NCI-H748 treated with DMSO at 0.1 percent for 48 hours (cell line): ENCODE measurements at regions not wholly inside any gene's neighbourhood (a gene's known extent, or its start where the extent isn't known, plus 50 kb on each side); places are given as distances from the start of the nearest gene placed in this dataset.
"Not testable (repeated sequence)": the region's sequence is repeated elsewhere in the genome, so short reads cannot be mapped to it uniquely, and the experiment has no call there.

ENCODE experiments used
- DNase-seq: peaks from one replicate; lab custom pipeline; 2025; lab: John Stamatoyannopoulos, UW

DNA sequence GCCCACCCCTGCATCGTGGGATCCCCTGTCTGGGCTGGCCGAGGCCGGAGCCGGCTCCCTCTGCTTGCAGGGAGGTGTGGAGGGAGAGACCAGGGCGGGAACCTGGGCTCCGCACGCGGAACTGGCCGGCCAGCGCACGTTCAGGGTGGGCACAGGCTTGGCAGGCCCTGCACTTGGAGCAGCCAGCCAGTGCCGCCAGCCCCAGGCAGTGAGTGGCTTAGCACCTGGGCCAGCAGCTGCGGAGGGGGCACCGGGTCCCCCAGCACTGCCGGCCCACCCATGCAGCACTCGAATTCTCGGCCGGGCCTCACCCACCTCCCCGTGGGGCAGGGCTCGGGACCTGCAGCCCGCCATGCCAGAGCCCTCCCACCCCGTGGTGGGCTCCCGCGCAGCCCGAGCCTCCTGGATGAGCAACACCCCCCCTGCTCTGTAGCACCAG, 422.6 kb downstream of the AMY1C start:
- DNase-seq: no peak

DNA sequence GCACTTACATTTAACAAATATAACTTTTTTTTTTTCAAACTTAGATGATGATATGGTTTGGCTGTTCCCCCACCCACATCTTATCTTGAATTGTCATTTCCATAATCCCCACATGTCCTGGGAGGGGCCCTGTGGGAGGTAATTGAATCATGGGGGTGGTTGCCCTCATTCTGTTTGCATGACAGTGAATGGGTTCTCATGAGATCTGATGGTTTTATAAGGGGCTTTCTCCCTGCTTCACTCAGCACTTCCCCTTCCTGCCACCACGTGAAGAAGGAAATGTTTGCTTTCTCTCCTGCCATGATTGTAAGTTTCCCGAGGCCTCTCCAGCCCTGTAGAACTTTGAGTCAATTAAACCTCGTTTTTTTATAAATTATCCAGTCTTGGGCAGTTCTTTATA, 432.6 kb downstream of the AMY1C start:
- DNase-seq: no peak

DNA sequence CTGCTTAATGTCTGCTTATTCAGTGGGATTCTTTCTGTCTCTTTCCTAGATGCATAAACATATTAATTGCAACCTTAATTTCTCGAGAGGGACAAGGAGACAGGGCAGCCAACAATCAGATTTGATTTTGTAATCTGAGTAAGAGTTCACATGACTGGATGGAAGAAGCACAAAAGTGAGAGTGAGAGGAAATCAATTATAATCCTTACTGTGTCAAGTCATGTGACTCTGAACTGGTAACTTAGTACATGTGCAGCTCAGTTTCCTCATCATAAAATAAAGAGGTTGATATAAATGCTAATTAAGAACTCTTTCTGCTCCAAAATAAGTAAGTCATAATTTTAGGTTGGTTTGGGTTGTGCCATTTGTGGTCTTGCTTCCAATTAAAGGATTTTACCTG, 439.5 kb downstream of the AMY1C start:
- no peak for DNase-seq

DNA sequence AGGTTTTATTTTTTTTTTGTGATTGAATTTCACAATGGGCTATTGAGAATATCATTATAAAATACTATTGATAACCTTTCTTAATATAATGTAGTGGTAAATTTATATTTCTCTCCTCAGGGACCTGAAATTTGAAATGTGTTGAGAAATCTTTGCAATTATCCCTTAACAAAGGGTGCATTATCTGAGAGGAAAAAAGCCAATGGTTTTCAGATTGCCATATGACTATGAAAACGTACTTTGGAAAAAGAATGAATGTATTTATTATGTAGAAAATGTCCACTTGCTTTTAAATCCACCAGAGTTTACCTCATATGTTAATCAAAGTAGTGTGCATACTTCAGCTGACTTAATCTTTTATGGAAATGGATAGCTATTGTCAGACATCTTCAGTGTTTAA, 441.1 kb downstream of the AMY1C start:
- DNase-seq: no peak

DNA sequence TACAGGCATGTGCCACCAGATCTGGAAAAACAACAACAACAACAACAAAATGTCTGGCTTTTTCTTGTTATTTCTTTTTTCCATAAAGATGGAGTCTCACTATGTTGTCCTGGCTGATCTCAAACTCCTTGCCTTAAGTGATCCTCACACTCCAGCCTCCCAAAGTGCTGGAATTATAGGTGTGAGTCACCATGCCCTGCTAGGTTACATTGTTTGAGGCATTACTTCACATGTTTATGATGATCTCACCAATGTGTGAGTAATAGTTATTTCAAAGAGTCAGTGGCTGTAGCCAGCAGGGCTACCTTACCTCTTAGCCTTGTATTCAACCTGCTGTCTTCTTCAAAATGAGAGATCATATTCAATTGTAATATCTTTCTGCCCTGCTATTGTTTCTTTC, 445.7 kb downstream of the AMY1C start:
- no peak for DNase-seq

DNA sequence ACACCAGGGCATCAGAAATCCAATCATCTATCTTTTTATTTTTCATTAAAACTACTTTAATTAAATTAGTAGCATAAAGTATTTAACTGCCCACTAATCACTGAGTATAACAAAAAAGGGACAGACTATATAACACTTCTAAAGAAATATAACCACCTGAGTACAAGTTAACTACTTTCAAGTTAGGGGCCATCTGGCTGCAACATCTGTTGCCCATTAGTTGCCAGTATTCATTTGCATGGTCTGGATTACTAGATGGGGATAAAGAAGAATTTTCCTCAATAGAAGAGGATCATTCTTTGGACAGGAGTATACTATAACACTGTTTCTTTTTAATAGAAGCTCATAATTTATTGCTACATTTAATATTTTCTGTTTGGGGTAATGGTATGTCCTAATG, 446.4 kb downstream of the AMY1C start:
- DNase-seq: no peak

DNA sequence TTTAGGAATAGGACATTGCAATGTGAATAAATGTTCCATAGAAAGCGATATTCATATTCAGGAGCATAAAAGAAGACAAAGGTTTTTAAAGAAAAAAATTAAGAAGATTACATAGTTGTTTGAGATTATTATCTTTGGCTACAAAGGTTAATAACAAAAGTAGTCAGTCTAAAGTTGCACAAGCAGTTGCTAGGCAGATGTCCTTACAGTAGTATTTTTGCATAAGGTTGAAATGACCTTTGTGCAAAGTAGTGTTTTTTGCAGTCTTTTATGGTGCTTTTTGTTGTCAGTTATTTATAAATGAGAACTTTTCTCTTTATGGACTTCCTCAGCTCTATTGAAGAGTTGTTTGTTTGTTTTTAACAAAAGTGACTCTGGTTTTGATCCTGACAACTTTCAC, 447.8 kb downstream of the AMY1C start:
- no peak for DNase-seq

DNA sequence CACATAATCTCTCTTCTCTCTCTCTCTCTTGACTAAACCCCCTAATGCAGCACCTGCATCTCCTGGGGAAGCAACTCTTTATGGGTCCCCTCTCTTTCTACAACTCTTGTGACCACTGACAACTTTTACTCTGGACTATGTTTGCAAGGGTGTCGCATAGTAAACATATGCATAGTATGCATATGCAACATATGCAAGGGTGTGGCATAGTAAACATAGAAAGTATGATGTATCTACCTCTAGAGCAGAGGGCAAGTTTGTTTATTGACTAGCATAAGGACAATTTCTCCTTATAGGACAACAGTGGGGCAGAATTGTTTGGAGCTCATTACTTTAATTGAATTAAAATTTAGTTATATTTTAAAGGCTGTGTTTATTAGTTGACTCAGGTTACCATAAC, 462.5 kb downstream of the AMY1C start:
- no peak for DNase-seq

DNA sequence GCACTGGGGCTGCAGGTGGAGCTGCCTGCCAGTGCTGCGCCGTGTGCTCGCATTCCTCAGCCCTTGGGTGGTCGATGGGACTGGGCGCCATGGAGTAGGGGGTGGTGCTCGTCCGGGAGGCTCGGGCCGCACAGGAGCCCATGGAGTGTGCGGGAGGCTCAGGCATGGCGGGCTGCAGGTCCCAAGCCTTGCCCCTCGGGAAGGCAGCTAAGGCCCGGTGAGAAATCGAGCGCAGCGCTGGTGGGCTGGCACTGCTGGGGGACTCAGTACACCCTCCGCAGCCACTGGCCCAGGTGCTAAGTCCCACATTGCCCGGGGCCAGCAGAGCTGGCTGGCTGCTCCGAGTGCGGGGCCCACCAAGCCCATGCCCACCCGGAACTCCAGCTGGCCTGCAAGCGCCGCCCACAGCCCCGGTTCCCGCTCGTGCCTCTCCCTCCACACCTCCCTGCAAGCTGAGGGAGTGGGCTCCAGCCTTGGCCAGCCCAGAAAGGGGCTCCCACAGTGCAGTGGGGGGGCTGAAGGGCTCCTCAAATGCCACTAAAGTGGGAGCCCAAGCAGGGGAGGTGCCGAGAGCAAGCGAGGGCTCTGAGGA, 467.8 kb downstream of the AMY1C start:
- DNase-seq: not testable (repeated sequence)

DNA sequence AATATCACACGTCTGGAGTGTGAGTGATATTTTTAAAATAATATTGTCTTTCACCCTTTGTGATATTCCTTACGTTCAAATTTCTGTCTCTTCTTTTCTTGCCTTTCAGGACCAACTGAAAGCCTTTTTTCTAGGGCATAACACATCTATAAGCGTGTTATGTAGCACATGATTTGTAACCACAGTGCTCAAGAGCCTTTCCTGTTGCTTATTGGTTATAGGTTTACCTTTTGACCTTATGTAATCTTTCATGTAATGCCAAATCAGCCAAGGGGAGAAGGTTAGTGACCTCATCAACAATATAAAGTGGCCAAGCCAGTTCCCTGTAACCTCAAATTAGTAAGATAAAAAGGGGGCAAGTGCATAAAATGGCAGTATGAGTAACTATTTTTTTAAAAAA, 480.2 kb downstream of the AMY1C start:
- DNase-seq: no peak

DNA sequence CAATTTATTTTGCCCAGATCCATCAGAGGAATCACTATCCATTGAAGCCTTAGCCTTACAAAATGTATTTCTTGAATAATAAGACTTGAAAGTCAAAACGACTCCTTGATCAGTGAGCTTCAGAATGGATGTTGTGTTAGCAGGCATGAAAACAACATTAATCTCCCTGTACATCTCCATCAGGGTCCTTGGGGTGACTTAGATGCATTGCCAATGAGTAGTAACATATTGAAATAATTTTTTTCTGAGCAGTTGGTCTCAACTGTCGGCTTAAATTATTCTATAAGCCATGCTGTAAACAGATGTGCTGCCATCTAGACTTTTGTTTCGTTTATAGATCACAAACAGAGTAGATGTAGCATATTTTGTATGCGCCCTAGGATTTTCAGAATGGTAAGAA, 482.0 kb downstream of the AMY1C start:
- DNase-seq: no peak

DNA sequence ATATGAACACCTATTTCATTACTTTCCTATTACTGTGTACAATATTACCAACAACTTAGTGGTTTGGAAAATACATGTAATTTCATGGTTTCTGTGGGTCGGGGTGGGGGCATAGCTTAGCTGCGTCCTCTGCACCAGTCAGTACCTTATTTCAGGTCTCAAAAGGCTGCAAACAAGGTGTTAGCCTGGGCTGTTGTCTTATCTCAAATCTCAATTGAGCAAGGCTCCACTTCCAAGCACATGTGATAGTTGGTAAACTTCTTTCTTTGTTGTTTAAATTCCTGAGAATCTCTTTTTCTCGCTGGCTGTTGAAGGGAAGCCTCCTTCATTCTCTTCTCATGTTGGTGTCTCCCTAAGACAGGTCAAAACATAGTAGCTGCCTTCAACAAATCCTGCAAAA, 485.4 kb downstream of the AMY1C start:
- DNase-seq: no peak

DNA sequence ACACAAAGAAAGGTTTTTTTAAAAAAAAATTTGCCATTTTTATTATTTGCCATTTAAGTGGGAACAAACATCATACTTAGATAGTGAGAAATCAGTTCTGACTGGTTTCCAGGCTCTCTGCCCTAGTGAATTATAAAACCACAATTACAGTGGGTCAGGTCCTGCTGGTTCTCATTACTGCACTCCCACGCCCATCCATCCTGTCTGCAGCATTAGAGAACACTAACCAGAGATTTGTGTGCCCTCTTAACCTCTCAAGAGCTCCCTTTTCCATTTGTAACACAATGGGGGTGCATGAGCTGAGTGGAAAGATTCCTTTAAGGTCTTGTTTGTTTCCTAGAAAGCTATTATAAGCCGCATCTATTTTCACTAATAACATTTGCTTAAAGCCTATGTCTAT, 489.3 kb downstream of the AMY1C start:
- DNase-seq: no peak

DNA sequence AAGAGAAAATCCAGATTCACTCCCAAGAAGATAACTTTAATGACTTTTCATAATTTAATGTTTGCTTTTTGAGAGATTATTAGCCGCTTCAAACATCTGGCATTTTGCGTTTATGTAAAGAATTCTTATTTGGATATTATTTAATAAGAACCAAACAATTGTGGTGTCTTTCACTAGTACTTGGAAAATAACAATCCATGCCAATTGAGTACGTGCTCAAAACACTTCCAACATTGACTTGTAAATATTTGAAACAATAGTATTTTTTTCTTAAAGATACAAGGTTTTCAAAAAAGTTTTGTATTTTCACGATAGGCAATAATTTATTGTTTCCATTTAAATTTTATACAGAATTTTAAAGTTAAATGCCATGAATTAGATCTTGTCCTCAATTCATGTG, 498.7 kb downstream of the AMY1C start:
- DNase-seq: no peak

DNA sequence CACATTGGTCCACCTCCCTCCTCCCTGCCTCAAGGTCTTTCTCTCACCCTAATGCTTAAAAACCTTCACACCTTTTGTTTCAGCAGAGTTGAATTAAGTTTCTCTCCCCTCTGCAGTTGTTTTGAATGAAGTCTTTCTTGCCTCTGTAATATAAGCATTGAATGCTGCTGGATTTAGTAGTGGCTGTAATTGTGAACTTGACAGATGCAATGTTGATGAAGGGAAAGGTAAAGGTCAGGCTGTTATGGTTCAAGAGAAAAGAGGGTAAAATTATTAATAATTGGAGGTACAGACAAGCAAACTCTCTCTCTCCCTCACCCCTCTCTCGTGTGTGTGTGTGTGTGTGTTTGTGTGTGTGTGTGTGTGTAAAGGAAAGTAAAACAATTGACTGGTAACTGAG, 509.8 kb downstream of the AMY1C start:
- no peak for DNase-seq

DNA sequence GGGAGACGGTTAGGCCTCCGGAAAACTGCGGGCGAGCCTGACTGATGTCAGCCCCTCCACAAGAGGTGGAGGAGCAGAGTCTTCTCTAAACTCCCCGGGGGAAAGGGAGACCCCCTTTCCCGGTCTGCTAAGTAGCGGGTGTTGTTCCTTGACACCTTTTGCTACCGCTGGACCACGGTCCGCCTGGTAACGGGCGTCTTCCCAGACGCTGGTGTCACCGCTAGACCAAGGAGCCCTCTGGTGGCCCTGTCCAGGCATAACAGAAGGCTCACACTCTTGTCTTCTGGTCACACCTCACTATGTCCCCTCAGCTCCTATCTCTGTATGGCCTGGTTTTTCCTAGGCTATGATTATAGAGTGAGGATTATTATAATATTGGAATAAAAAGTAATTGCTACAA, 513.4 kb downstream of the AMY1C start:
- not testable (repeated sequence) for DNase-seq

DNA sequence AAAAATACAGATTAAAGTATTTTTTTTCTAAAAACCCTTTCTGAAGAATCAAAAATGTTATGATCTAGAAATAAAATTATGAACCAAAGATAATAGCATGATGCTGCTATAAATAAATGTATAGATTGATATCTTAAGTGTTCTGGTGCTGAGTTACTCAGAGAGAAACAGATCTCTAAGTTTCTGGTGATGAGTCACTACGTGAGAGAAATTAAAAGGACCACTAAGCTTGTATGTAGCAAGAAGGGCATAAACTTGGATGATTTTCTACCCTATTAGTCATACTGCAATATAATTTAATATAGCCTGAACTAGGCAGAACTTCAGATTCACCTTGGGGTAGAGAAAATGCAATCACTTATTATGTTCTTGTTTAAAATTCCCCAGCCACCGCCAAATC, 514.8 kb downstream of the AMY1C start:
- no peak for DNase-seq

DNA sequence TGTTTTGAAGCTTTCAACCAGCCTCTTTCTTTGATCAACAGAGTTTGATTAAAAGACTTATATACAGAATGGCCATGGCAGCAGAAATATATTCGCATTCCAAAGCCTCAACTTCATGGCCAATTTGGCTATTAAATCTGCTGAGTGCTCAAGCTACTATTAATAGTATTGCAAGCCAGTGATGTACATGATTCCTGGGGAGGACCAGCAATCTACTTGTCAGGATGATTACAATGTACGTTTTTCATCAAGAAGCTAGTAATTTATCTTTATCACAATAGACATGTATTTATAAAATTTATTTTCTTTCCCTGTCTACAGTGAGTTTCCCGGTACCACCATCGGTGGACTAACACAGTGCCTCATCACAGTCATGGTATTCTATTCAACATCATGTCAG, 515.5 kb downstream of the AMY1C start:
- no peak for DNase-seq

DNA sequence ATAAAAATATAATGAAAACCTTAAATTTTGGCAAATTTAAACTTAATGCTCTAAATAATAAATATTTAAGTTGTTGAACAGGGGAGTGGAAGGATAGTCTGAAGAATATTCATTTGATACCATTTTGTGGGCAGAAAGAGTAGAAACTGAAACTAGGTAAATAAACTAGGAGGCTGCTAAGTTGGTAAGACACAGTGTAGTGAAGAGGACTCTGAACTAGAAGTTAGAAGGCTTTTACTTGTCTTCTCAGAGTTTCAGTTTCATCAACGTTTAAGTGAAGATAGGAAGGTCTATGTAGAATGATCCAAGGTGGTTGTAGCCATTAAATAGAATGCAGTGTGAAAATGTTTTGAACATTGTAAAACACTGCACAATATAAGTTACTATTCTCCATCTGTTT, 516.9 kb downstream of the AMY1C start:
- no peak for DNase-seq

DNA sequence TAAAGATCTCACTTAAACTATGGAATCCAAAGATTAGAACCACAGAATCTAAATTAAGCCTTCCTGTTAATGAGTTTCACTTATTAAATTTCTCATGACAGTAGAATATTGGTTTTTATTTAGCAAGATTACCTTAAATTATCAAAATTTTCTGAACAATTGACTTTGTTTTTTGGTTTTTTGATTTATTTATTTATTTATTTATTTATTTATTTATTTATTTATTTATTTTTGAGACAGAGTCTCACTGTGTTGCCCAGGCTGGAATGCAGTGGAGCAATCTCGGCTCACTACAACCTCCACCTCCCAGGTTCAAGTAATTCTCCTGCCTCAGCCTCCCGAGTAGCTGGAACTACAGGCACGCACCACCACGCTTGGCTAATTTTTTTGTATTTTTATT, 538.6 kb downstream of the AMY1C start:
- not testable (repeated sequence) for DNase-seq

DNA sequence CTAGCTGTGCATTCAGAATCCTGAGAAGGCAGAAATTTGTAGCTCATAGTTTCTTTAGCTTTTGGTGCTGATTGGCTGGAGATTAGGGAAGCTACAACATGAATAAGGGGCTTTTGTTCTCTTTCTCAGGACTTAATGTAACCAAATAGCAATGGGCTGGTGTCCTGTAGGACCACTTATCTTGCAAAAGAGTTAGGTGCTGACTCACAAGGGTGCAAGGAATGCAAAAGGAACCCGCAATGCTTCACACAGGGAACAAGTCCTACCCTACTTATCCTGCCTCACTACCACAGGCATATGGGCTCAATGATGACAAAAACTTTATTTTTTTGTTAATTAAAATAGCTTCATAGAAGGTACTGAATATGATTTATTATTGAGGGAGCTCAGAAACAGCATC, 541.5 kb downstream of the AMY1C start:
- no peak for DNase-seq

DNA sequence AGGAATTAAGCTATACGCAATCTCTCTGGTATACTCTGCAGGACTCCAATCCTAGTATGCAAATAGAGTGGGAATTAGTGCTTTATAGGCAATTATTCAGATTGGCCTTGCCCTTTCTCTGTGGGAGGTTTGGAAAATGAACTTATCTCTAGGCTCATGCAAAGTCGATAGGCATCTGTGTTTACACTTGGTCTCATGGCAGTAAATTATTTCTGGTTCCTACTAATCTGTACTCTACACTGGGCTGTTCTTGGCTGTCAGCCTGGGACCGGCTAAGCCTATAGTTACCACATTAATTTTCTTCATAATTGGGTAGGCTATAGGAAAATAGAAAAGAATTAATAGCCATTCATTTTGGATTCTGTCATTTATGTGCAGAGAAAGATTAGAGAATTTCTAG, 544.6 kb downstream of the AMY1C start:
- DNase-seq: peak; percentile 29

DNA sequence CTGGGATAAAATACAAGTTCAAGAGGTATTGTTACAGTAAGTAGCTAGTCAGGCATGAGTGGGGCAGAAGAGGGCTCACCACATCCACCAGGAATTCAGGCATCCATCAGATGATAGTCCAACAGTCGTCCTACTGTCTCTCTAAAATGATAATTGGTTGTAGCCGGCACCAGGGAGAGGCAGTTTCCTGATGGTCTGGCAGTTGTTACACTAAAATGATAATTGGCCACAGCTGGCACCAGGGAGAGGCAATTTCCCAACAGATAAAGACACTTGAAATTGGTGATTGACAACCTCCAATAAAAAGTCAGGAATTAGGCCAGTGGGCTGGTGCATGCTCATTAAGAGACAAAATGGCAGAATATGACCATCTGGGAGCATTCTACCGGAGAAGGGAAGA, 545.8 kb downstream of the AMY1C start:
- DNase-seq: peak; percentile 22

DNA sequence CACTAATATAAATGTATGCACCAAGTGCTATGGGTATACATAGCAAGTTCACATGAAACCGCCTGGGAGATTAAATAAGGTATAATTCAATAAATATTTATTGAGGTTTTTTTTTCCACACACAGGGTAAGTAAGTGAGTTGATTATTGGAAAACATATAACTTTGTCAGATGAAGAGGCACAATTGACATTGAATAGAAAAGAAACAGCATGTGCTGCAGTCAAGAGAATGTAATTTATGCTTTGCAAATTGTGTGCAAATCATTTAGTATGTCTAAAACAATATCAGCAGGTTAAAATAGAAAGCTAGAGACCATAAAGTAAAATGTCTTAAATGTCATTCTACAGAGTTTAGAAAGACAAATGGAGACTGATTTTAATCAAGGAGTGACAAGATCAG, 560.0 kb downstream of the AMY1C start:
- DNase-seq: no peak

DNA sequence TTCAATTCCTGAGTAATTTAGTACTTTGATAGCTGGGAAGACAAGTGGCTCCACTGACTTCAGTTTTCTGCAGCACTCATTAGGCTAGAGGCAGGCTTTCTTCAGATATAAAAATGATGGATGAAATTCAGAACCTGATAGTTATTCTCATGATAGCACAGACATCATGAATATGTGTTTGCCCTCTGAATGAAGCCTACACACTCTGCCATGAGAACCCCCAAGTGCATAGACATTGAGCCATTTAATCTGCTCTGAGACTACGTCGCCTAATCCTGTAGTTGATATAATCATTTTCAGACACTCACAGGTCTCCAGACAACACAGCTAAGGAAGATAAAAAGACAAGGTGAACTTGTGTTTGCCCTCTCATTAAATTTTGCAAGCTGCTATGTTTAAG, 566.1 kb downstream of the AMY1C start:
- DNase-seq: no peak
